ENCODE measurements at regions not wholly inside any gene's neighbourhood (a gene's known extent, or its start where the extent isn't known, plus 50 kb on each side); places are given as distances from the start of the nearest gene placed in this dataset.

DNA sequence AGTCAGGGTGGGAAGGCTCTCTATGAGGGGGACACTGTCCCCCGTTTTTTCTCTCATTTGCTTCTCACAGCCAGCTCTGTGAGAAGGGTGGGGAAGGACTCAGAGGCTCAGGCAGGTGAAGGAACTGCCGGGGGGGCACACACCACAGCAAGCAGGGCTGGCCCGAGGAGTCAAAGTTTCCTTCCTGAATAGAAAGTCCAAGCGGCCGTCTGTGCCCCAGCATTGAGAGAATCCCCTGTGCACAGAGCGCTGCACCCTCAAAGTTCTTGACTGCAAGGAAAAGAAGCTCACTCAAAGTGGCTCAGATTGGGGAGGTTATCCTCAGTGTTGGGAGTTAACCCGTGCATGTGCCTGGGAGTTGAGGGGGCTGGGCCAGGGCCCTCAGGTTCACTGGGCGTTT is 145.2 kb upstream of the AJAP1 start:
- TF ChIP-seq, protein P1, sequence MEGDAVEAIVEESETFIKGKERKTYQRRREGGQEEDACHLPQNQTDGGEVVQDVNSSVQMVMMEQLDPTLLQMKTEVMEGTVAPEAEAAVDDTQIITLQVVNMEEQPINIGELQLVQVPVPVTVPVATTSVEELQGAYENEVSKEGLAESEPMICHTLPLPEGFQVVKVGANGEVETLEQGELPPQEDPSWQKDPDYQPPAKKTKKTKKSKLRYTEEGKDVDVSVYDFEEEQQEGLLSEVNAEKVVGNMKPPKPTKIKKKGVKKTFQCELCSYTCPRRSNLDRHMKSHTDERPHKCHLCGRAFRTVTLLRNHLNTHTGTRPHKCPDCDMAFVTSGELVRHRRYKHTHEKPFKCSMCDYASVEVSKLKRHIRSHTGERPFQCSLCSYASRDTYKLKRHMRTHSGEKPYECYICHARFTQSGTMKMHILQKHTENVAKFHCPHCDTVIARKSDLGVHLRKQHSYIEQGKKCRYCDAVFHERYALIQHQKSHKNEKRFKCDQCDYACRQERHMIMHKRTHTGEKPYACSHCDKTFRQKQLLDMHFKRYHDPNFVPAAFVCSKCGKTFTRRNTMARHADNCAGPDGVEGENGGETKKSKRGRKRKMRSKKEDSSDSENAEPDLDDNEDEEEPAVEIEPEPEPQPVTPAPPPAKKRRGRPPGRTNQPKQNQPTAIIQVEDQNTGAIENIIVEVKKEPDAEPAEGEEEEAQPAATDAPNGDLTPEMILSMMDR (IDR thresholded peaks at IDR 0.05): no peak
- TF ChIP-seq SIN3A (IDR thresholded peaks at IDR 0.05; ENCODE audit: borderline replicate concordance, insufficient read depth, low read depth, low read length) (no peak), POLR2AphosphoS5 (IDR thresholded peaks at IDR 0.05; ENCODE audit: low read depth, low read length) (no peak)
- TF ChIP-seq, protein P2, sequence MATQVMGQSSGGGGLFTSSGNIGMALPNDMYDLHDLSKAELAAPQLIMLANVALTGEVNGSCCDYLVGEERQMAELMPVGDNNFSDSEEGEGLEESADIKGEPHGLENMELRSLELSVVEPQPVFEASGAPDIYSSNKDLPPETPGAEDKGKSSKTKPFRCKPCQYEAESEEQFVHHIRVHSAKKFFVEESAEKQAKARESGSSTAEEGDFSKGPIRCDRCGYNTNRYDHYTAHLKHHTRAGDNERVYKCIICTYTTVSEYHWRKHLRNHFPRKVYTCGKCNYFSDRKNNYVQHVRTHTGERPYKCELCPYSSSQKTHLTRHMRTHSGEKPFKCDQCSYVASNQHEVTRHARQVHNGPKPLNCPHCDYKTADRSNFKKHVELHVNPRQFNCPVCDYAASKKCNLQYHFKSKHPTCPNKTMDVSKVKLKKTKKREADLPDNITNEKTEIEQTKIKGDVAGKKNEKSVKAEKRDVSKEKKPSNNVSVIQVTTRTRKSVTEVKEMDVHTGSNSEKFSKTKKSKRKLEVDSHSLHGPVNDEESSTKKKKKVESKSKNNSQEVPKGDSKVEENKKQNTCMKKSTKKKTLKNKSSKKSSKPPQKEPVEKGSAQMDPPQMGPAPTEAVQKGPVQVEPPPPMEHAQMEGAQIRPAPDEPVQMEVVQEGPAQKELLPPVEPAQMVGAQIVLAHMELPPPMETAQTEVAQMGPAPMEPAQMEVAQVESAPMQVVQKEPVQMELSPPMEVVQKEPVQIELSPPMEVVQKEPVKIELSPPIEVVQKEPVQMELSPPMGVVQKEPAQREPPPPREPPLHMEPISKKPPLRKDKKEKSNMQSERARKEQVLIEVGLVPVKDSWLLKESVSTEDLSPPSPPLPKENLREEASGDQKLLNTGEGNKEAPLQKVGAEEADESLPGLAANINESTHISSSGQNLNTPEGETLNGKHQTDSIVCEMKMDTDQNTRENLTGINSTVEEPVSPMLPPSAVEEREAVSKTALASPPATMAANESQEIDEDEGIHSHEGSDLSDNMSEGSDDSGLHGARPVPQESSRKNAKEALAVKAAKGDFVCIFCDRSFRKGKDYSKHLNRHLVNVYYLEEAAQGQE (IDR thresholded peaks at IDR 0.05; ENCODE audit: insufficient read depth in 1 of 2, low read depth in 2 of 2, low read length in 1 of 2): no peak

All from Panc1 (cell line).